ENCODE measurements at regions not wholly inside any gene's neighbourhood (a gene's known extent, or its start where the extent isn't known, plus 50 kb on each side); places are given as distances from the start of the nearest gene placed in this dataset.

- H3K4me1 Mint-ChIP-seq: no peaks in the 10 kb centered on the region
- peaks cover 3% of the 10 kb centered on the region for H3K27me3 Mint-ChIP-seq
- no peaks in the 10 kb centered on the region for H3K9me3 Mint-ChIP-seq
- ATAC-seq (ENCODE audit: low read depth): no peak
- DNase-seq: no peak
- TF ChIP-seq CTCF (IDR thresholded peaks at IDR 0.05): no peak
- H3K36me3 Mint-ChIP-seq (ENCODE audit: low read depth): no peaks in the 10 kb centered on the region
- CTCF ChIA-PET: no interaction called here
- no peak overlapping the region for H3K27ac Mint-ChIP-seq
- POLR2A ChIA-PET: no interaction called here
- no peak overlapping the region for H3K4me3 Mint-ChIP-seq
- intact Hi-C loops (cut with micrococcal nuclease): no loop called here
Measured at GRCh38 chr1:115426956-115427355, 88.9 kb upstream of the NGF start.

GRCh38 chr1:115426231-115426771, 88.3 kb upstream of the NGF start:
- TF ChIP-seq CTCF (IDR thresholded peaks at IDR 0.05): no peak
- Mint-ChIP-seq H3K9me3 (no peaks in the 10 kb centered on the region), H3K27me3 (peaks cover 3% of the 10 kb centered on the region), H3K4me1 (no peaks in the 10 kb centered on the region), H3K4me3 (no peak overlapping the region), H3K27ac (no peak overlapping the region), H3K36me3 (ENCODE audit: low read depth) (no peaks in the 10 kb centered on the region)
- POLR2A ChIA-PET: no interaction called here
- ATAC-seq (ENCODE audit: low read depth) (no peak), DNase-seq (no peak)
- CTCF ChIA-PET: no interaction called here
- intact Hi-C loops (cut with micrococcal nuclease): no loop called here

- ATAC-seq (ENCODE audit: low read depth): no peak
- POLR2A ChIA-PET: no interaction called here
Measured at GRCh38 chr1:115425442-115425841, 87.4 kb upstream of the NGF start.

GRCh38 chr1:115423776-115424175, 85.7 kb upstream of the NGF start:
- Mint-ChIP-seq H3K27me3 (peaks cover 3% of the 10 kb centered on the region), H3K36me3 (ENCODE audit: low read depth) (no peaks in the 10 kb centered on the region), H3K27ac (no peak overlapping the region), H3K4me1 (no peaks in the 10 kb centered on the region), H3K9me3 (no peaks in the 10 kb centered on the region), H3K4me3 (no peak overlapping the region)
- DNase-seq (no peak), ATAC-seq (ENCODE audit: low read depth) (no peak)
- intact Hi-C loops (cut with micrococcal nuclease): no loop called here
- TF ChIP-seq CTCF (IDR thresholded peaks at IDR 0.05): no peak
- ChIA-PET CTCF (no interaction called here), POLR2A (no interaction called here)

More at GRCh38 chr1:115425442-115425841, 87.4 kb upstream of the NGF start:
- H3K27me3 Mint-ChIP-seq: peaks cover 3% of the 10 kb centered on the region
- intact Hi-C loops (cut with micrococcal nuclease): no loop called here
- H3K4me3 Mint-ChIP-seq: no peak overlapping the region
- CTCF ChIA-PET: no interaction called here
- H3K9me3 Mint-ChIP-seq: no peaks in the 10 kb centered on the region
- H3K27ac Mint-ChIP-seq: no peak overlapping the region
- no peak for TF ChIP-seq CTCF (IDR thresholded peaks at IDR 0.05)
- DNase-seq: no peak
- H3K4me1 Mint-ChIP-seq: no peaks in the 10 kb centered on the region
- H3K36me3 Mint-ChIP-seq (ENCODE audit: low read depth): no peaks in the 10 kb centered on the region

GRCh38 chr1:115419571-115419970, 81.5 kb upstream of the NGF start:
- H3K36me3 Mint-ChIP-seq (ENCODE audit: low read depth): no peaks in the 10 kb centered on the region
- no peaks in the 10 kb centered on the region for H3K9me3 Mint-ChIP-seq
- no peak overlapping the region for H3K4me3 Mint-ChIP-seq
- intact Hi-C loops (cut with micrococcal nuclease): no loop called here
- no peaks in the 10 kb centered on the region for H3K4me1 Mint-ChIP-seq
- TF ChIP-seq CTCF (IDR thresholded peaks at IDR 0.05): no peak
- H3K27ac Mint-ChIP-seq: no peak overlapping the region
- CTCF ChIA-PET: no interaction called here
- DNase-seq: no peak
- no peaks in the 10 kb centered on the region for H3K27me3 Mint-ChIP-seq
- POLR2A ChIA-PET: no interaction called here
- no peak for ATAC-seq (ENCODE audit: low read depth)
